Mesothelial cell of epicardium (in vitro differentiated cells): ENCODE measurements at regions not wholly inside any gene's neighbourhood (a gene's known extent, or its start where the extent isn't known, plus 50 kb on each side); places are given as distances from the start of the nearest gene placed in this dataset.

Source experiments
- DNase-seq, 2 experiments: peaks; one replicate each; pipeline ENCODE4 v3.0.0; 2021; ENCODE audit warnings: low spot score in 2 of 2; ENCODE audit not compliant: unreplicated experiment in 2 of 2
- H3K27ac Mint-ChIP-seq: 2 replicates; pipeline ENCODE4 v1.8.0; 2021; ENCODE audit warnings: mixed read lengths
- H3K27me3 Mint-ChIP-seq: 2 replicates; pipeline ENCODE4 v1.8.0; 2021; ENCODE audit warnings: low read depth, mixed read lengths
- H3K36me3 Mint-ChIP-seq: 2 replicates; pipeline ENCODE4 v1.8.0; 2021; ENCODE audit warnings: mixed read lengths
- H3K4me1 Mint-ChIP-seq: 2 replicates; pipeline ENCODE4 v1.8.0; 2021; ENCODE audit warnings: mixed read lengths
- H3K4me3 Mint-ChIP-seq: 2 replicates; pipeline ENCODE4 v1.8.0; 2021; ENCODE audit warnings: mild to moderate bottlenecking, moderate library complexity, mixed read lengths
- H3K9me3 Mint-ChIP-seq: 2 replicates; pipeline ENCODE4 v1.8.0; 2021; ENCODE audit warnings: mixed read lengths
- TF ChIP-seq, protein P1 (sequence below): fragments of 200-600 bp; sonication (generic); IDR thresholded peaks from one replicate; pipeline ENCODE4 v1.5.0; 2021; ENCODE audit warnings: antibody characterized with exemption; ENCODE audit not compliant: unreplicated experiment

DNA sequence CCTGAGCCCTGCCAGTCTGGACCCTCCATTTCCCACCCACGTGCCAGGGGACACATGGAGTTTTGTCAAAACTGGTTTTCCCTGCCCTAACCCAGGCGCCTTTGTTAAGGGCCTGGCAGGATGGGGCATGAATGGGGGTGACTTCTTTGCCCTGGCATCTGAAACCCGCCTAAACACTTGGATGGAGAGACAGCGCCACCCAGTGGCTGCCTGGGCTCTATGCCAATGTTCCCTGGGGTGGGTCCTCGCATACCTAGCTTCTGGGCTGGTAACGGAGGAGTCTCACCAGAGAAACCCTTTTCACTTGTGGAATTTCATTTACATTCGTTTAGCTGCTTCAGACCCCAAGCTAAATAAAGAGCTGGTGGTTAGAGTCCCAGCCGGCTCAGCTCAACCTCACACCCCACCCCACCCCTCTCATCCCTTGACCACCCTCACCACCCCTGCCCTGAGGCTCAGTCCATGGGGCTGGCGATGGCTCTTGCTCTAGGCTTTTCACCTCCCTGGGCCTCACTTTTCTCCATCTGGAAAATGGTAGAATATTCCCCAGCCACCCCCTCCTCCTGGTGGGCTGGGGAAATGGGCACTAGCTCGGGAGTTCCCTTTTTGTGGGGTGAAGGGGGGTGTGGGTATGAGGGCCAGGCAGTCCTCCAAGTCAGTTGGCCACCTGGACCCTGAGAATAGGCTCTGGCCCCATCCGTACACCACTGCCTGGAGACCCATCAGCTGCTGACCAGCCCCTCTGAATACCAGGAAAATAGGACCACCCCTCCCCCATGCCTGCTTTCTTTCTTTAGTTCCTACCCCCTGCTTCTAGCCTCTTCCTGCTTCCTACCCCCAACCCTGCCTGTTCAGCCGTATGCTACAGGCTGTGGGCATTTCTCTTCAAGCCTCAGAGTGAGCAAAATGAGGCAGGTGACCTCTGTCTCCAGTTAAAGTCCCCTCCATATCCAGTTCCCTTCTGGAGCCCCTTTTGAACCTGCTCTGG is 57.1 kb upstream of the PJA1 start:
- H3K27ac Mint-ChIP-seq: no peak overlapping the region
- H3K27me3 Mint-ChIP-seq: no peaks in the 10 kb centered on the region
- peaks cover 7% of the 10 kb centered on the region for H3K9me3 Mint-ChIP-seq
- peaks cover 5% of the 10 kb centered on the region for H3K4me1 Mint-ChIP-seq
- peak; percentile 56 to 85 for DNase-seq
- TF ChIP-seq, protein P1, sequence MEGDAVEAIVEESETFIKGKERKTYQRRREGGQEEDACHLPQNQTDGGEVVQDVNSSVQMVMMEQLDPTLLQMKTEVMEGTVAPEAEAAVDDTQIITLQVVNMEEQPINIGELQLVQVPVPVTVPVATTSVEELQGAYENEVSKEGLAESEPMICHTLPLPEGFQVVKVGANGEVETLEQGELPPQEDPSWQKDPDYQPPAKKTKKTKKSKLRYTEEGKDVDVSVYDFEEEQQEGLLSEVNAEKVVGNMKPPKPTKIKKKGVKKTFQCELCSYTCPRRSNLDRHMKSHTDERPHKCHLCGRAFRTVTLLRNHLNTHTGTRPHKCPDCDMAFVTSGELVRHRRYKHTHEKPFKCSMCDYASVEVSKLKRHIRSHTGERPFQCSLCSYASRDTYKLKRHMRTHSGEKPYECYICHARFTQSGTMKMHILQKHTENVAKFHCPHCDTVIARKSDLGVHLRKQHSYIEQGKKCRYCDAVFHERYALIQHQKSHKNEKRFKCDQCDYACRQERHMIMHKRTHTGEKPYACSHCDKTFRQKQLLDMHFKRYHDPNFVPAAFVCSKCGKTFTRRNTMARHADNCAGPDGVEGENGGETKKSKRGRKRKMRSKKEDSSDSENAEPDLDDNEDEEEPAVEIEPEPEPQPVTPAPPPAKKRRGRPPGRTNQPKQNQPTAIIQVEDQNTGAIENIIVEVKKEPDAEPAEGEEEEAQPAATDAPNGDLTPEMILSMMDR: peak; percentile 73
- no peak overlapping the region for H3K4me3 Mint-ChIP-seq
- H3K36me3 Mint-ChIP-seq: no peaks in the 10 kb centered on the region

DNA sequence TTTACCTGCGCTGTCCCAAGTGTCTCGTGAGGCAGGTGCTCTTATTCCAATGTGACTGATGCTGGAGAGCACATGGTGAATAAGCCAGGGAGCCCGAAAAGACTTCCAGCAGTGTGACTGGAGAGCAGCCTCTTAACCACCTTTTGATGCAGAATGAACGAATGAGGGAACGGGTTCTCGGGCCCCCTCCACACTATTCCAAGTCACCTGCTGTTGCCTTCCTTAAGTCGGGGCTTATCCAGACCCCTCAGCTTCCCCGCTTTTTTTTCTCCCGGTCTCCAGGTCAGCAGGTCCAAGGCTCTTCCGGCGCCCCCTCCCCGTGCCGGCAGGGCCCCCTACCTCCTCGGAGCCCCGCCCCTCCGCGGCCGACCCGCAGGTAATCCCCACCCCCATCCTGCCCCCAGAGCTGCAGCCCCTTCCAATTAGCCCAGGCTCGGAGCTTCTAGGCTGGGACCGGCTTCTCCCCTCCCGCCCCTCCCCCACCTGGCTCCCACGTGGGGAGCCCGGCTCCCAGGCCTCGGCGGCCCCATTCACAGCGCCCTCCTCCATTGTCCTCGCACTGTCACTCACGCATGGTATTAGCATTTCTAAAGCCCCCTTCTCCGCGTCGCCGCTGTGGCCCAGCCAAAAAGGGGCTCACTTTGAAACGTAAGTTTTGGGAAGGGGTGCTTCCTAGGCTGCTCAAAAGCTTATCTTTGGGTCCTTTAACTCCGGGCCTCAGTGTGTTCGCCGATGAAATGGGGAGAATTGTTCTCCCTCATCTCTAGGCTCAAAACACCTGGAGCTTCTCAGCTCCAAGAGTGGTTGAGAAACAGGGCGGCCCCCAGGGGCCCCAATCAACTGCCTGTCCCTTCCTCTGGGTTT is 56.2 kb upstream of the PJA1 start:
- no peak overlapping the region for H3K27ac Mint-ChIP-seq
- peaks cover 5% of the 10 kb centered on the region for H3K4me1 Mint-ChIP-seq
- no peak for DNase-seq
- TF ChIP-seq, protein P1: no peak
- no peaks in the 10 kb centered on the region for H3K36me3 Mint-ChIP-seq
- no peaks in the 10 kb centered on the region for H3K27me3 Mint-ChIP-seq
- peak overlapping the region; percentile 17 for H3K4me3 Mint-ChIP-seq
- peaks cover 7% of the 10 kb centered on the region for H3K9me3 Mint-ChIP-seq

DNA sequence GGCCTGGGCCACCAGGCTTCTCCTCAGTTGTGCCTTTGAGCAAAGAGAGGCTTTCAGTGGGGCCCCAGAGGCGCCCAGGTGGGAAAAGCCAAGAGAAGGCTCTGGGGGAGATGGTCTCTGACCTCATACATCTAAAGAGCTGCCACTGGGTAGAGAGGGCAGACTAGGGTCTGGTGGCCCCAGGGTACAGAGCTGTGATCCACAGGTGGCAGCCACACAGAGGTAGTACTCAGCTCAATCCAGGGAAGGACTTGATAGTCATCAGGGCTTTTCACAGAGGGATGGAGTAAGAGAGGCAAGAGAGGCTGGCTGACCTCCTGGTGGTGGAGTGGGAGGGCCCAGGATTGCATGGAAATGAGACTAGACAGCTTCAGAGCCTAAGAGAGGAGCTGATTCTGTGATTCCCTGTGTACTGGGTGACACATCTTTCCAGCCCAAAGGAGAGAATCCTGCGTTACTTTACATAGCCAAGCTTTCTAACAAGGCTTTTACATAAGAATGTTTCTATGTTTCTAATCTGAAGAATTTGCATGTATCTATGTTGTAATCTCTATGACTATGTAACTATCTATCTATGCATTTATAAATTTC is 53.2 kb upstream of the PJA1 start:
- Mint-ChIP-seq H3K36me3 (no peaks in the 10 kb centered on the region), H3K9me3 (peaks cover under 1% of the 10 kb centered on the region), H3K4me1 (peaks cover 5% of the 10 kb centered on the region), H3K27ac (no peak overlapping the region), H3K27me3 (no peaks in the 10 kb centered on the region), H3K4me3 (no peak overlapping the region)
- TF ChIP-seq, protein P1: no peak
- DNase-seq: no peak

DNA sequence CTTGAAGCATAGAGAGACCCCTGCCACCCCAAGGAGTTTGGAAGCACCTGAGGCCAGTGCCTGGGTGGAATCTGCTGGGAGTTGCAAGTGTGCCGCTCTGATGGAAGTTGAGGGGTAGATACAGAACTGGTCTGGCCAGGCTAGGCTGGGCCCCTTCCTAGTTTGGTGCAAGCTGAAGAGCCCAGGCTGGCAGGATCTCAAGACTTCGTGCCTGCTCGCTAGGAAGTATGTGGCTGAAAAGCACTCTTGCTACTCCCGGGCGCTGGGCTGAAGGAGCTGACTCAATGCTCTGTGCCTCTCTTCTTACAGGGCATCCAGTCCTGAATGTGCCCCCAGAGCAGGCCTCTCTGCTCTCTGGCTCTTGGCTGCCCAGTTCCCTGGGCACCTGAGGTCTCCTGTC is 51.7 kb upstream of the PJA1 start:
- H3K27ac Mint-ChIP-seq: no peak overlapping the region
- no peak for DNase-seq
- TF ChIP-seq, protein P1: no peak

DNA sequence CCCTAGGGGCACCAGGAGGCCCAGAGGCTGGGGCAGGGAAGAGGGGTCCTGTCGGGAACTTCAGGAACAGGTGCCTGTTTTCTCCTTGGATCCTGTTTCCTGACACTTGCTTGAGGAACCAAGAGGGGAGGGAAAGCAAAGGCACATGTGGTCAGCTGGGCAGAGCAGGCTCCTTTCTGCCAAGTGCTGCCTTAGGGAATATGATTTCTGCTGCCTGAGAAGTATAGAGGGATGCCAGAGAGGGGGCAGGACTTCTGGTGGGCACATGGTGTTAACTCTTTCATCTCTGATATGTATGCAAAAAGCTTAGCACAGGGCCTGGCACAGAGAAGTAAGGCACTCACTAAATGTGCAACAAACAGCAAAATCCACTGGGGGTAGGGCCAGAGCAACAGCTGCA is 51.2 kb upstream of the PJA1 start:
- Mint-ChIP-seq H3K4me3 (no peak overlapping the region), H3K4me1 (no peaks in the 10 kb centered on the region), H3K9me3 (peaks cover 7% of the 10 kb centered on the region), H3K27me3 (no peaks in the 10 kb centered on the region), H3K36me3 (no peaks in the 10 kb centered on the region), H3K27ac (no peak overlapping the region)
- TF ChIP-seq, protein P1: no peak
- DNase-seq: no peak

More for the DNA sequence above, 51.7 kb upstream of the PJA1 start:
- Mint-ChIP-seq H3K27me3 (no peaks in the 10 kb centered on the region), H3K36me3 (no peaks in the 10 kb centered on the region), H3K9me3 (peaks cover 7% of the 10 kb centered on the region), H3K4me3 (no peak overlapping the region), H3K4me1 (peaks cover under 1% of the 10 kb centered on the region)
